NCI-H1694 treated with DMSO at 0.1 percent for 48 hours (cell line): ENCODE measurements at regions not wholly inside any gene's neighbourhood (a gene's known extent, or its start where the extent isn't known, plus 50 kb on each side); places are given as distances from the start of the nearest gene placed in this dataset.
"Not testable (repeated sequence)": the region's sequence is repeated elsewhere in the genome, so short reads cannot be mapped to it uniquely, and the experiment has no call there.

Source experiments
- DNase-seq: peaks from one replicate; lab custom pipeline; 2025; lab: John Stamatoyannopoulos, UW

GRCh38 chr5:164300295-164300694 lies 794.9 kb downstream of the MAT2B start:
- no peak for DNase-seq

DNA sequence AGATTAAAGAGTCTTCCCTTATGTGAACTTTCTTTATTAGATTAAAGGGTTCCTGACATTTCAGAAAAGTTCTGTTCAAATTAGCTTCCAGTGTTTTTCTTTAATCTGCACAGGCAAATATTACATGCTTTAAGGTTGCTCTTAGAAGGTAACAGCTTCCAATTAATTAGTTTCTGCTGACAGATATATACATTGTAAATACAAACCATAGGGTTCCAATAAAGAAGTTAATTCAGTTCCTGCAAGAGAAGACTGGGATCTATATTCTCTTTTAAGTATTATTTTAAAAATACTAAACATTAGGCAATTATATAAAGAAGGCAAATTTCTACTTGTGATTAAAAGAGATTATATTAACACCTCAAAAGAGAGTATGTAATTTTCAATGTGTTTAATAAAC lies 795.7 kb downstream of the MAT2B start:
- DNase-seq, result no peak

DNA sequence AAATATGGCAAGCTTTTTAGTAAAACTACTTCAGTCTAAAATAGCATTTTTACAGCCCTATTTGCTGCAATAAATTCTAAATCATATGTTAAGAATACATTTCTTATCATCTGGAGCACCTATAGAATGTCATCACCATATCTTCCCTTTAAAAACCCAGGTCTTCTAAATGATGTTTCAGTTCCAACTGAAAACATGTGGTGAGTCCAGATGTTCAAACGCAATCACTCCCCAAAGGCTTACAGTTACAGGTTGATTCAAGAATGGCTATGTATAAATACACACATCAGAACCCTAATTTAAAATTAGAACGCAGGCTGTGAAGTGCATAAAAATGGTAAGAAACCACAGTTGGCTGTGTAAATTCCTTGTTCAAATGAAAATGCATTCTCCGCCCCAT lies 796.3 kb downstream of the MAT2B start:
- no peak for DNase-seq

DNA sequence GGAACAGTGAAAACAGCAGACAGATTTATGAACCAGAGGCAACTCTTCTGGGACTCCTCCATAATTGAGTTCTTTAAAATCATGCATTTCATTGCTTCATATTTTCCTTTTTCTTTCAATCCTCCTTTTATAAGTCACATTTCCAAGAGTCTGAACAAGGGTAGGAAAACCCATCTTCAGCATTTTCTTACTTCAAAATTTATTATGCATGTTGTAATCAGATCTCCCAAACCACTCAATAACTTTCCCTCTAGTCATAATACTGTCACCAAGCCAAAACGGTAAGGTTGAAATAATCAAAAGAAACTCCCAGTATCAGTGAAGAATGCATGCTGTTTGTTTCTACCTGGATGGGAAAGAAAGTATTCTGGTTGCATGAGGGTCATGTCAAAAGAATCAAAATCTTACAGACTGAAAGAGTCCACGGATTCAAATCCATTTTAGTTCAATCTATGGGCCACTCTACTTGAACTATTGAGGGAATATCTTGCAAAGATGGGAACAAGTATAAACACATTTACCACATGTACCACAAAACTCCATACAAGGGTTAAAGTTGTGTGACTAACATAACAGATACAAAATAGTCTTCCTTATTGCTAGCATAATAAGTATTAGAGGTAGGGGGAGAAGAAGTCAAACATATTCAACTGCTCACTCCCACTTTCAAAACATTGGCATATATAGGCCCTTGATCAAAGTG lies 797.3 kb downstream of the MAT2B start:
- no peak for DNase-seq

- no peak for DNase-seq
Observed at GRCh38 chr5:164303646-164304215, 798.3 kb downstream of the MAT2B start.

DNA sequence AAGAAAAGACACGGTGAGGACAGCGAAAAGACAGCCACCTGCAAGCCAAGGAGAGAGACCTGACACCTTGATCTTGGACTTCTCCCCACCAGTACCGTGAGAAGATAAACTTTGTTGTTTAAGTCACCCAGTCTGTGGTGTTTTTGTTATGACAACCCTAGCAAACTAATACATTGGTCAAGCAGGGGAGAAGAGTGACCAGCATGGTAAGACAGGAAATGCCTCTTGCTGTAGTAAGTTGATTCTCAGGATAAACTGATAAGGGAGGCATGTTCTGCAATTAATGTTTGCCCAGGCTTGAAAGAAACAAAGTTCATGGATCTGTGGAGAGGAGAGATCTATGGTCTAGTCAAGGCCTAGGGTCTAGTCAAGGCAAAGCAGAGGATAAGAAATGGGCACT lies 801.2 kb downstream of the MAT2B start:
- DNase-seq, result no peak

- no peak for DNase-seq
Observed at GRCh38 chr5:164312801-164313200, 807.4 kb downstream of the MAT2B start.

DNA sequence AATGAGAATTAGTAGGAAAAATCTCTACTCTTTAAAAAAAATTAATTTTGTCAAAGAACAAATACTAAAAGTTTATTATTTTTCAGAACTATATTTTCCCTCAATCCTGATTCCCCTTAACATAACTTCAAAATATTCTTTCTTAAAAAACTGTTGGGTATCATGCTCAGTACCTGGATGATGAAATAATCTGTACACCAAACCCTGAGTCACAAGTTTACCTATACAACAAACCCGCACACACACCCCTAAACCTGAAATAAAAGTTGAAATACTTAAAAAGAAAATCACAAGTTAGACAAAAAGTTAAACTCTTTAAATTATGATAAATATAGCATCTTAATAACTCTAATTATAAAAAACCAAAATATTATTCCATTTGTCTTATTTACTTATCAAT lies 812.3 kb downstream of the MAT2B start:
- DNase-seq, result no peak

DNA sequence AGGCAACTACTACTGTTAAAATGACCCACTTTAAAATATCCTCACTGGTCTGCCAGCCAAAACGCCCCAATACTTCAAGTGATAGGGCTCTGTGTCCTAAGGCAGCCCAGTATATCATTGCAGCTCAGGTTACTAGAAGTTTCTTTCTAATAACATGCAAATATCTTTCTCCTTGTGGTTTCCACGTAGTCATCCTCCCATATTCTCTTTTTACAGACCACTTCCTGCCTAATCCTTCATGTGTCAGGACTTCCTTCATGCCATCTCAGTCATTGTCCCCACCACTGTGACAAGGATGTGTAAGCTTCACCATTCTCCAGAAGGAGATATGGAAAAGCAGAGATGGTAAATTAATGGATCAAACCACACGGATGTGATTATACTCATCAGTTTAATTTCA lies 813.7 kb downstream of the MAT2B start:
- no peak for DNase-seq

GRCh38 chr5:164324239-164324638 lies 818.8 kb downstream of the MAT2B start:
- no peak for DNase-seq

DNA sequence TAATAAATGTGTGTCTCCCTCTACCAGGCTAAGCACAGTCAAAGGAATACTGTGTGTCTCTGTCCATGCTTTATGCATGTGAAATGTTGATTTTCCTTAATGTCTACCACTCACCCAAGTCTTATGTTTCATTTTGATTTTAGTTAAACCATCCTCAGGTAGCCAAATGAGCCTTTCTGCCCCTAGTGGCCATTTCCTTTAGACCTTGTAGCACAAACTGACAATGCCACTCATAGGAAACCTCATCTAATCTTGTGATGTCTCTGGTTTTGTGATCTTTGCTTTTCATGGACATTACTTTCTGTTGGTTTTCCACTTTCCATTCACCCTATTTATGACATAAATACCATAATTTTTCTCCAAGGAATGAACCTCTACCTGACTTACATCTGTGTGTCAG lies 820.8 kb downstream of the MAT2B start:
- DNase-seq, result no peak

- DNase-seq, result not testable (repeated sequence)
Observed at GRCh38 chr5:164327166-164327565, 821.7 kb downstream of the MAT2B start.

DNA sequence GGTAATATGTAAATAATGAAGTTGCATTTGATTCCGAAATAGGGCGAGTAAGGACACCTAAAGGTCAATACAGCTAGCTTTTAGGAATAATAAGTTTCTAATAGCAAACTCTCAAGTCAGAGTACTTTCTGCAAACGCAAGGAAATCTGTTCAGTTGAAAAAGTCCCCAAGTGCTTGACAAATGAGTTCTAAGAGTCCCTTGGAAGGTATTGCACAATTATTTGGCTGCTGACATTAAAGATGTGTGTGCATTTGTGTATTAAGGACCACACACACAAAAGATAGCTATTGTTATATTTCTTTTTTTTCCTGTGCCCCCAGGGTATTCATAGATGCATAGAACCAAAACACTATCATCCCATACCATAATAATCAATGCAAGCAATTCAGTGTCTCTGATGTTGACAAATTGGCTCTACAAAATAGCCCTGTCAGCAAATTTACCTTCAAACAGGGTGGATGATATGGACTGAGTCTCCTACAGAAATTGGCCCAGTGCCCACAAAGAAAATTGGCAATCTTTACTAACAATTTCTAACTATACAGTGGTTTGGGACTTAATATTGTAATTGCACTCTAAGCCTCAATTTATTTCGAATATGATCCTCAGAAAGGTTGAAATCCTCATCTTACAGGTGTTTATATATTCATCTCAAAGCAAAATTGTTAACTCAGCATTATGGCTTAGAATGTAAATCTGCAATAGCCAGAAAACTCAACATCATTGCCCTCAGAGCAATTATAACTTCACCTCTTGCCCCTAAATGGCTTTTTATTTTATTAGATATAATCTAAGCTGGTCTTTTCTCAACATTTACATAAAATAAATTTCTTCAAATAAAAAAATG lies 827.2 kb downstream of the MAT2B start:
- DNase-seq, result no peak

DNA sequence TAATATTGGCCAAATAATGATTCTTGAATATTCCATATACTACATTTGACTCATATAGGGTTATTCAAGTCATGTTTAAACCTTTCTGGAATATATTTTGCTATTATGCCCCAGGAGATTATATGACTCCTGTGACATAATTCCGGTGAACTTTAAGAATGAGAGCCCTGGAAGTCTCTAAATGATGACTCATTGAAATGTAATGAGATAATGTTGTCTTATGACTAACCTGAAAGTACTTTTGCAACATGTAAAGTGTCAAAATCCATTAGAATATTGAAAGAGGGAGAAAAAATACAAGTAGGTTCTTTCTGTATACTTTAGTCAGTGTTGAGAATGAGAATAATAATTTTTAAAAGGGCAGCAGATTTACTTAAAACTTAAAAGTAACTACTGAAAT lies 830.4 kb downstream of the MAT2B start:
- DNase-seq, result no peak

GRCh38 chr5:164336276-164336675 lies 830.9 kb downstream of the MAT2B start:
- DNase-seq, result no peak

DNA sequence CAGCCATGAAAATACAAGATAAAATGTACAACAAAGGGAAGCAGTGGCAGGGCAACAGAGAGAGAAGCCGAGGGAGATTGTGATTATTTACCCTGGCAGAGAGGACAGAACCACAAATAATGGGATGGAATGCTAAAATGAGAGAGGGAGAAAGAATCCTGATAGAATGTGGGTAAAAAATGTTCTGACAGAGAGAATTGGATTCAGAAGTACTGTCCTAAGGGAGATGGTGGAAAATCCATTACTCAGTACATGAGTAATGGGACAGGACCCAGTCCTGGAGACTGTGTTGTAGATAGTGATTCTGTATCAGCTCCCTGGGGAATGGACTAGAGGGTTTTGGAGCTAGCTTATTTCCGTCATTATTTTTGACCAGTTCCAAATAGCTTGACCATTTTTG lies 831.5 kb downstream of the MAT2B start:
- DNase-seq, result no peak

DNA sequence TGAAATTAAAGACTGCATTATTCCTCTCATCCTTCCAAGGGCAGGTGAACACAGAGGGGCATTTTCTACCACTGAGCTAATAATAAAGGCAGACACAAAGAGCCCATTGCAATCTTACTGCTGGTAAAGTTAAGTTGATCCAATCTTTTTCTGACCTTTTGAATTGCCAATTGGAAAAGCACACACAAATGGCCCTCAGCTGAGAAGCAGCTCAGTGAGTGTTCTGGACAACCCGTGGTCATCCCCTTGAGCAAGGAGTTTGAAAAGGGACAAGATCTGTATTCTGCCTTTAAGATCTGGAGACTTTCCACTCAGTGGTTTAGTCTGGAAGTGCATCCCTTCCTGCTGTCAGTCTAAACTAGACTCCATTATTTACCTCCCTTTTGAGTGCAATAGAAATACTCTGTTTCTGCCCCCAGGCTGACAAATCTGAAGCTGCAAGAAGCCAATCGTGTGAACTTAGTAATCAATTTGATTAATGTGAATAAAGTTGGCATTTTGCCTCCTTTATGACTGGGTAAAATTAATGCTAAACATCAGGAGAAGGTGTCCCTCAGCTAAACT lies 835.7 kb downstream of the MAT2B start:
- no peak for DNase-seq

DNA sequence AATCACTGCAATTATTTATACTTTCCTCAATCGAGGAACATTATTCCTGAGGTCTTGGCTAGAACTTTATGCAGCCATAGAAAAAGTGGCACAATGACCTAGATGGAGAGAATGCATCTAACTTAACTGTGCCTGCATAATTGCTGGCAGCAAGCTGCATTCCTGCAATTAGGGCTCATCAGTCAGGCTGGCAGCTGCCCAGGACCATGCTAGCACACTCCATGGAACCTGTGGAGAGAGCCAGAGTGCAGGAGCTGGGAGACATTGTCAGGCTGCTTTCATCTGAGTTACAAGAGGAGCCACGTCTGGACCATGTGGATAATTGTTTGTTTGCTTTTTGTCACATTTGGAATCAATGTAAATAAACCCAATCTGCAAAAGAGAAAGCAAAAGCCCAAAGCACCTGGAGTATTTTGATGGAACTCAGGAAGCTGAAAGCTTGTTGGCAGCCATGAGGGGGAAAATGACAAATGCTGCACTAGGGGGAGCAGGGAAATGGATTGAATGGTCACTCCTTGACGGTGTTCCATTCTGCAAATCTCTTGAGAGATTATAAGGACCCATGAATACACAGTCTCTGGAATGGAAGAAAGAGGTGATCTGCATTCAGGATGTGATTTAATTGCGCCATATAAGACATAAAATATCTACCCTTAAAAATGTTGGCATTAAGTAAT lies 839.9 kb downstream of the MAT2B start:
- DNase-seq, result no peak

- no peak for DNase-seq
Observed at GRCh38 chr5:164345853-164346252, 840.4 kb downstream of the MAT2B start.

DNA sequence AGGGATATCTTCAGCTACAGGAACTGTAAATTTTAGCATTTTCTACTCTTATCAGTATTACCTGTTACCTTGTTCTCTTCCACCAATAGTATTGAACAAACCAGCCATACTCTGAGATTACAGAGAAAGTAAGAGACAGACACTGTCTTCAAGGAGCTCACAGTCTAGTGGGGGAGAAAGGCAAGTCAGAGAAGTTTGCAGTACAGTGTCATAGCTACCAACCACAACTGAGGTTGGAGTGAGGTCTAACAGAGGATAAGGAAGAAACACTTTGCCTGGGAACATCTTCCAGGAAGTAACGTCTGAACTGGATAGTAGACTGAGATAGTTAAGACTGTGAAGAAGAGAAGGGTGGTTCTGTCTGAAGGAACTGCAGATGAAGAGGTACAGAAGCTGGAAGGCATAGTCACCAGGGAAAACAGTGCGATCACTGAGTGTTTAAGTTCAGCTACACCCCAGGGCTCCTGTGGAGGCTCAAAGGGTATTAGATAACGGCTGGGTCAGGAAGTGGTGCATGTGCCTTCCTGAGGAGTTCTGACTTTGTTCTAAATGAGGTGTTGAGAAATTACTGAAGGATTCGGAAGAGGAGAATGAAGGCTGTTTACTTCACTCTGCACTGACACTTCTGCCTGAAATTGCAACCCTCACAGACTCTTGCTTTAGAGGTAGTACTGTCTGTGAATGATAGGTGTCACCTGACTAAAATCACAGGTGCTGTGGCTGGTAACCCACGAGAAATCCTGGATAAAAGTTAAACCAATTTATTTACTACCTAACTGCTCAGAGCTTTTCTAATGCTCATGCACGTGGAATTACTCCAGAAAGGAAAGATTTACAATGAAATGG lies 841.6 kb downstream of the MAT2B start:
- DNase-seq, result no peak

- DNase-seq, result no peak
Observed at GRCh38 chr5:164350236-164350635, 844.8 kb downstream of the MAT2B start.
